ENCODE measurements at regions not wholly inside any gene's neighbourhood (a gene's known extent, or its start where the extent isn't known, plus 50 kb on each side); places are given as distances from the start of the nearest gene placed in this dataset.

- ChIA-PET RAD21 (ENCODE audit: unreplicated experiment) (no interaction called here), SMC1A (ENCODE audit: uncharacterized antibody, unreplicated experiment) (no interaction called here), POLR2A (no interaction called here), CTCF (interaction anchor here (0.6 kb wide), 1 partner anchor 27 kb away, joined by 3 read pairs; no protein-coding TSS in a partner anchor)
- ATAC-seq: no peak
- in situ Hi-C loops (cut with MboI): no loop called here
- intact Hi-C loops (cut with micrococcal nuclease; ENCODE audit: unreplicated experiment): no loop called here
- Histone ChIP-seq H3K79me2 (ENCODE audit: control insufficient read depth, insufficient read depth, low read length) (no peaks in the 10 kb centered on the region), H3K36me3 (ENCODE audit: control insufficient read depth in 2 of 2, insufficient read depth in 2 of 2, low read length in 1 of 2) (no peaks in the 10 kb centered on the region), H3K27ac (ENCODE audit: control insufficient read depth, insufficient read depth) (no peak overlapping the region), H3K4me2 (ENCODE audit: control insufficient read depth, insufficient read depth) (no peak overlapping the region), H3K27me3 (replicated peaks in 1 of 2; ENCODE audit: control insufficient read depth in 2 of 2, insufficient read depth in 2 of 2, low read length in 1 of 2) (no peaks in the 10 kb centered on the region), H3K4me3 (no peak overlapping the region), H4K20me1 (ENCODE audit: control insufficient read depth, insufficient read depth) (no peaks in the 10 kb centered on the region), H3K9me3 (replicated peaks; ENCODE audit: control insufficient read depth, insufficient read depth, low read length) (no peaks in the 10 kb centered on the region; the same call in 2 of the 3 replicates), H3K9ac (ENCODE audit: control insufficient read depth, insufficient read depth, low read length) (no peak overlapping the region), H3K4me1 (ENCODE audit: control insufficient read depth, insufficient read depth, low read length) (no peaks in the 10 kb centered on the region), H2AFZ (ENCODE audit: control insufficient read depth, low read depth, low read length) (no peak overlapping the region)
- no TSS peak for BruUV-seq (replicated peaks)
- TF ChIP-seq CEBPB (IDR thresholded peaks at IDR 0.05; ENCODE audit: borderline replicate concordance in 1 of 2, low read depth in 2 of 2, low read length in 2 of 2) (no peak), SKIL (IDR thresholded peaks at IDR 0.05; ENCODE audit: low read depth, poor library complexity, severe bottlenecking) (no peak), NFYB (IDR thresholded peaks at IDR 0.05; ENCODE audit: insufficient read depth, low read depth, low read length) (no peak), IKZF1 (conservative IDR thresholded peaks at IDR 0.05) (no peak), NRF1 (conservative IDR thresholded peaks at IDR 0.05; ENCODE audit: low read depth, low read length) (no peak), IRF4 (IDR thresholded peaks at IDR 0.05; ENCODE audit: low read depth, low read length) (no peak), PAX5 (IDR thresholded peaks at IDR 0.05; ENCODE audit: borderline replicate concordance, low read depth, low read length) (no peak), POU2F2 (IDR thresholded peaks at IDR 0.05; ENCODE audit: borderline replicate concordance, low read depth, low read length) (no peak)
- FAIRE-seq: no peak
- WGBS (ENCODE audit: insufficient coverage, insufficient replicate concordance, low lambda C conversion rate, missing lambda C conversion rate): 24% methylated on average over 6 of the region's 6 CpGs
- no peak for DNase-seq (ENCODE audit: low read depth, low spot score)
These were observed 137.6 kb upstream of the TBL1X start for GRCh38 chrX:9327086-9327746.

Measured in GM12878 (cell line).